K562 (cell line): ENCODE measurements at regions not wholly inside any gene's neighbourhood (a gene's known extent, or its start where the extent isn't known, plus 50 kb on each side); places are given as distances from the start of the nearest gene placed in this dataset.

Experiments
- CBX8 ChIP-seq: fragments of 200-600 bp; sonication (generic); IDR thresholded peaks from 2 replicates; pipeline ENCODE4 v1.6.1; 2012; ENCODE audit warnings: borderline replicate concordance, mixed run types, low read depth, mild to moderate bottlenecking, moderate library complexity, mixed read lengths, low read length, control low read depth, inconsistent platforms; ENCODE audit not compliant: poor library complexity, severe bottlenecking; ENCODE audit errors: extremely low read depth
- CREB1 ChIP-seq, 2 experiments: sonication (generic) in 1 of 2; formaldehyde crosslinking in 1 of 2; IDR thresholded peaks; 2 replicates each; pipeline versions ENCODE4 v1.6.1 to v1.8.0; 2012 to 2022; ENCODE audit warnings: inconsistent platforms in 1 of 2, mild to moderate bottlenecking in 1 of 2, missing genetic modification reagents in 1 of 2, moderate library complexity in 1 of 2
- HDAC3 ChIP-seq: fragments of 450-650 bp; IDR thresholded peaks from 2 replicates; pipeline ENCODE4 v1.6.1; 2018; ENCODE audit warnings: borderline replicate concordance, mild to moderate bottlenecking, moderate library complexity; ENCODE audit not compliant: partially characterized antibody
- SP1 ChIP-seq: sonication (generic); formaldehyde crosslinking; IDR thresholded peaks from 2 replicates; pipeline ENCODE4 v1.8.1; 2022; ENCODE audit warnings: mild to moderate bottlenecking, missing genetic modification reagents
- ZZZ3 ChIP-seq: fragments of 450-650 bp; IDR thresholded peaks from 2 replicates; pipeline ENCODE4 v1.6.1; 2016; ENCODE audit warnings: antibody characterized with exemption, mild to moderate bottlenecking, moderate library complexity
- TF ChIP-seq, protein P1 (sequence below): sonication (generic); formaldehyde crosslinking; IDR thresholded peaks from 2 replicates; pipeline ENCODE4 v1.8.1; 2023; ENCODE audit warnings: mild to moderate bottlenecking, missing genetic modification reagents
- TF ChIP-seq, protein P2 (sequence below): fragments of 450-650 bp; formaldehyde crosslinking; IDR thresholded peaks from 2 replicates; pipeline ENCODE4 v1.4.0; 2020; ENCODE audit warnings: mild to moderate bottlenecking, mixed read lengths

DNA sequence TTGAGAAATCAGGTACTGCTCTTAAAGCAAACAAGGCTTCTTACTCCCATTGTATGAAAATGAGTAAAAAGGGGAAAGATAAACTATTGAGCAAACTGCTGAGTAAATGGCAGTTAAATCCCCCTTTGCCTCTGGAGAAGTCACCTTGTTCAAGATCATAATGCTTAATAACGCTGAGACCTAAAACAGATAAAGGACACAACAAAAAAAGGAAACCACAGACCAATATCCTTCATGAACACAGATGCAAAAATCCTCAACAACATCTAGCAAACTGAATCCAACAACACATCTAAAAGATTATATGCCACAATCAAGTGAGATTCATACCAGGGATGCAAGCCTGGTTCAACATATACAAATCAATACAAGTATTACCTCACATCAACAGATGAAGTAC is 109.0 kb upstream of the MDM1 start:
- TF ChIP-seq ZZZ3 (no peak), CBX8 (no peak), CREB1 (IDR thresholded peaks at IDR 0.05) (no peak), CREB1 (CRISPR knock-in tag; IDR thresholded peaks at IDR 0.05) (no peak), SP1 (CRISPR knock-in tag) (no peak), HDAC3 (no peak)
- TF ChIP-seq, protein P1, sequence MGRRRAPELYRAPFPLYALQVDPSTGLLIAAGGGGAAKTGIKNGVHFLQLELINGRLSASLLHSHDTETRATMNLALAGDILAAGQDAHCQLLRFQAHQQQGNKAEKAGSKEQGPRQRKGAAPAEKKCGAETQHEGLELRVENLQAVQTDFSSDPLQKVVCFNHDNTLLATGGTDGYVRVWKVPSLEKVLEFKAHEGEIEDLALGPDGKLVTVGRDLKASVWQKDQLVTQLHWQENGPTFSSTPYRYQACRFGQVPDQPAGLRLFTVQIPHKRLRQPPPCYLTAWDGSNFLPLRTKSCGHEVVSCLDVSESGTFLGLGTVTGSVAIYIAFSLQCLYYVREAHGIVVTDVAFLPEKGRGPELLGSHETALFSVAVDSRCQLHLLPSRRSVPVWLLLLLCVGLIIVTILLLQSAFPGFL, result no peak
- TF ChIP-seq, protein P2, sequence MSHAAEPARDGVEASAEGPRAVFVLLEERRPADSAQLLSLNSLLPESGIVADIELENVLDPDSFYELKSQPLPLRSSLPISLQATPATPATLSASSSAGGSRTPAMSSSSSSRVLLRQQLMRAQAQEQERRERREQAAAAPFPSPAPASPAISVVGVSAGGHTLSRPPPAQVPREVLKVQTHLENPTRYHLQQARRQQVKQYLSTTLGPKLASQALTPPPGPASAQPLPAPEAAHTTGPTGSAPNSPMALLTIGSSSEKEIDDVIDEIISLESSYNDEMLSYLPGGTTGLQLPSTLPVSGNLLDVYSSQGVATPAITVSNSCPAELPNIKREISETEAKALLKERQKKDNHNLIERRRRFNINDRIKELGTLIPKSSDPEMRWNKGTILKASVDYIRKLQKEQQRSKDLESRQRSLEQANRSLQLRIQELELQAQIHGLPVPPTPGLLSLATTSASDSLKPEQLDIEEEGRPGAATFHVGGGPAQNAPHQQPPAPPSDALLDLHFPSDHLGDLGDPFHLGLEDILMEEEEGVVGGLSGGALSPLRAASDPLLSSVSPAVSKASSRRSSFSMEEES (CRISPR knock-in tag), result 0 out of 2 replicates have a peak, but pooled peaks have one; percentile 30
